Testis (tissue), 2 donors: ENCODE measurements at regions not wholly inside any gene's neighbourhood (a gene's known extent, or its start where the extent isn't known, plus 50 kb on each side); places are given as distances from the start of the nearest gene placed in this dataset.
"Not testable (repeated sequence)": the region's sequence is repeated elsewhere in the genome, so short reads cannot be mapped to it uniquely, and the experiment has no call there.

Experiments used
- CTCF ChIP-seq, 3 experiments: fragments of 450-650 bp in 2 of 3; fragments of 200-600 bp in 1 of 3; sonication (generic) in 1 of 3; IDR thresholded peaks; one replicate each; pipeline ENCODE4 v1.5.1; 2016 to 2019; ENCODE audit warnings: antibody characterized with exemption in 3 of 3, mild to moderate bottlenecking in 2 of 3, moderate library complexity in 1 of 3
- POLR2A ChIP-seq: fragments of 450-650 bp; IDR thresholded peaks from one replicate; pipeline ENCODE4 v1.6.1; 2017; ENCODE audit warnings: antibody characterized with exemption, mild to moderate bottlenecking, moderate library complexity

GRCh38 chr6:66993708-66994107 is 1286.7 kb upstream of the EYS start:
- TF ChIP-seq CTCF (IDR thresholded peaks at IDR 0.05); POLR2A: not testable (repeated sequence)
